Adrenal gland (tissue), 5 donors: ENCODE measurements at regions not wholly inside any gene's neighbourhood (a gene's known extent, or its start where the extent isn't known, plus 50 kb on each side); places are given as distances from the start of the nearest gene placed in this dataset.

Source experiments
- CTCF ChIP-seq, 6 experiments: fragments of 450-650 bp in 4 of 6; fragments of 200-600 bp in 2 of 6; sonication (generic) in 1 of 6; IDR thresholded peaks; 1 replicate in 5 of 6; 2 replicates in 1 of 6; pipeline versions ENCODE4 v1.5.1 to v1.8.0; 2016 to 2021; ENCODE audit warnings: antibody characterized with exemption in 6 of 6, mild to moderate bottlenecking in 2 of 6, moderate library complexity in 1 of 6
- POLR2A ChIP-seq, 2 donors: fragments of 450-650 bp; IDR thresholded peaks; one replicate each; pipeline ENCODE4 v1.6.1; 2017; ENCODE audit warnings: antibody characterized with exemption in 2 of 2, mild to moderate bottlenecking in 2 of 2, moderate library complexity in 1 of 2
- donor health status: DM: no; HTN: no; CAD: no.

GRCh38 chr5:84715686-84716085 is 331.0 kb upstream of the EDIL3 start:
- TF ChIP-seq CTCF (IDR thresholded peaks at IDR 0.05) (no peak), POLR2A (IDR thresholded peaks at IDR 0.05) (no peak)
